ENCODE measurements at regions not wholly inside any gene's neighbourhood (a gene's known extent, or its start where the extent isn't known, plus 50 kb on each side); places are given as distances from the start of the nearest gene placed in this dataset.

GRCh38 chr11:15698855-15699254 is 584.1 kb downstream of the INSC start:
- no peak for DNase-seq (ENCODE audit: low read depth)

GRCh38 chr11:15699978-15700377 is 585.3 kb downstream of the INSC start:
- no peak for DNase-seq (ENCODE audit: low read depth)

- DNase-seq (ENCODE audit: low read depth), result no peak
Observed at GRCh38 chr11:15700456-15700855, 585.7 kb downstream of the INSC start.

- DNase-seq (ENCODE audit: low read depth), result no peak
Observed at GRCh38 chr11:15704064-15704463, 589.3 kb downstream of the INSC start.

- DNase-seq (ENCODE audit: low read depth), result no peak
Observed at GRCh38 chr11:15704556-15704955, 589.8 kb downstream of the INSC start.

- DNase-seq (ENCODE audit: low read depth), result no peak
Observed at GRCh38 chr11:15705891-15706290, 591.2 kb downstream of the INSC start.

GRCh38 chr11:15707194-15707593 is 592.5 kb downstream of the INSC start:
- no peak for DNase-seq (ENCODE audit: low read depth)

- DNase-seq (ENCODE audit: low read depth), result no peak
Observed at GRCh38 chr11:15707971-15708370, 593.2 kb downstream of the INSC start.

- DNase-seq (ENCODE audit: low read depth), result no peak
Observed at GRCh38 chr11:15710580-15711275, 596.0 kb downstream of the INSC start.

- DNase-seq (ENCODE audit: low read depth), result no peak
Observed at GRCh38 chr11:15711311-15711710, 596.6 kb downstream of the INSC start.

GRCh38 chr11:15714641-15715399 is 600.1 kb downstream of the INSC start:
- no peak for DNase-seq (ENCODE audit: low read depth)

- no peak for DNase-seq (ENCODE audit: low read depth)
Observed at GRCh38 chr11:15716550-15716949, 601.8 kb downstream of the INSC start.

GRCh38 chr11:15720460-15720859 is 605.7 kb downstream of the INSC start:
- no peak for DNase-seq (ENCODE audit: low read depth)

GRCh38 chr11:15723966-15724365 is 609.2 kb downstream of the INSC start:
- no peak for DNase-seq (ENCODE audit: low read depth)

- no peak for DNase-seq (ENCODE audit: low read depth)
Observed at GRCh38 chr11:15724601-15725000, 609.9 kb downstream of the INSC start.

GRCh38 chr11:15725246-15725645 is 610.5 kb downstream of the INSC start:
- no peak for DNase-seq (ENCODE audit: low read depth)

GRCh38 chr11:15726221-15726746 is 611.6 kb downstream of the INSC start:
- no peak for DNase-seq (ENCODE audit: low read depth)

- DNase-seq (ENCODE audit: low read depth), result no peak
Observed at GRCh38 chr11:15726893-15727519, 612.3 kb downstream of the INSC start.

- no peak for DNase-seq (ENCODE audit: low read depth)
Observed at GRCh38 chr11:15727520-15727914, 612.8 kb downstream of the INSC start.

- DNase-seq (ENCODE audit: low read depth), result no peak
Observed at GRCh38 chr11:15728207-15728606, 613.5 kb downstream of the INSC start.

- no peak for DNase-seq (ENCODE audit: low read depth)
Observed at GRCh38 chr11:15730263-15730994, 615.7 kb downstream of the INSC start.

GRCh38 chr11:15730995-15731385 is 616.3 kb downstream of the INSC start:
- DNase-seq (ENCODE audit: low read depth), result no peak

Data from stimulated activated CD8-positive, alpha-beta memory T cell treated with anti-CD3 and anti-CD28 coated beads, Interleukin-4, amount 100 ng/mL, for 24 hours (primary cell).